H9 (cell line): ENCODE measurements at regions not wholly inside any gene's neighbourhood (a gene's known extent, or its start where the extent isn't known, plus 50 kb on each side); places are given as distances from the start of the nearest gene placed in this dataset.

Experiments
- DNase-seq: peaks from one replicate; pipeline ENCODE4 v3.0.0-alpha.2; 2017
- H2AFZ ChIP-seq: one replicate; pipeline ENCODE4 v1.6.1; 2013; ENCODE audit warnings: mild to moderate bottlenecking, low read length, control low read depth, moderate library complexity
- H2AK5ac ChIP-seq: 2 replicates; pipeline ENCODE4 v1.6.1; 2013; ENCODE audit warnings: low read length, control low read depth, mixed read lengths; ENCODE audit not compliant: insufficient read length
- H2BK120ac ChIP-seq: one replicate; pipeline ENCODE4 v1.6.1; 2013; ENCODE audit warnings: low read depth, mild to moderate bottlenecking, low read length, control low read depth, inconsistent platforms; ENCODE audit not compliant: poor library complexity, severe bottlenecking
- H2BK12ac ChIP-seq: 2 replicates; pipeline ENCODE4 v1.6.1; 2013; ENCODE audit warnings: low read length, control low read depth, mixed read lengths, low read depth; ENCODE audit not compliant: insufficient read length
- H2BK15ac ChIP-seq: 2 replicates; pipeline ENCODE4 v1.6.1; 2013; ENCODE audit warnings: low read depth, low read length, control low read depth
- H2BK20ac ChIP-seq: one replicate; pipeline ENCODE4 v1.6.1; 2013; ENCODE audit warnings: low read depth, mild to moderate bottlenecking, low read length, control low read depth, inconsistent platforms; ENCODE audit not compliant: poor library complexity, severe bottlenecking
- H2BK5ac ChIP-seq: 2 replicates; pipeline ENCODE4 v1.6.1; 2013; ENCODE audit warnings: low read length, control low read depth, mixed read lengths; ENCODE audit not compliant: insufficient read length
- H3K14ac ChIP-seq: 2 replicates; pipeline ENCODE4 v1.6.1; 2013; ENCODE audit warnings: low read length, control low read depth; ENCODE audit not compliant: insufficient read depth
- H3K18ac ChIP-seq: 2 replicates; pipeline ENCODE4 v1.6.1; 2013; ENCODE audit warnings: low read depth, mild to moderate bottlenecking, mixed read lengths, low read length, control low read depth; ENCODE audit not compliant: insufficient read length
- H3K23ac ChIP-seq: 2 replicates; pipeline ENCODE4 v1.6.1; 2013; ENCODE audit warnings: low read length, control low read depth, mixed read lengths, low read depth; ENCODE audit not compliant: insufficient read length
- H3K23me2 ChIP-seq: 2 replicates; pipeline ENCODE4 v1.6.1; 2013; ENCODE audit warnings: low read depth, mild to moderate bottlenecking, mixed read lengths, low read length, control low read depth; ENCODE audit not compliant: insufficient read length, poor library complexity, severe bottlenecking
- H3K27ac ChIP-seq: 2 replicates; pipeline ENCODE4 v1.5.1; 2013; ENCODE audit warnings: low read length, control low read depth, mixed read lengths, low read depth; ENCODE audit not compliant: insufficient read length
- H3K27me3 ChIP-seq: 2 replicates; pipeline ENCODE4 v1.6.1; 2013; ENCODE audit warnings: low read length, control low read depth, inconsistent platforms; ENCODE audit not compliant: insufficient read depth
- H3K4ac ChIP-seq: 2 replicates; pipeline ENCODE4 v1.6.1; 2013; ENCODE audit warnings: low read depth, mild to moderate bottlenecking, control low read depth, inconsistent platforms, low read length, moderate library complexity
- H3K4me1 ChIP-seq: 2 replicates; pipeline ENCODE4 v1.6.1; 2013; ENCODE audit warnings: low read length, control low read depth, inconsistent platforms; ENCODE audit not compliant: insufficient read depth
- H3K4me2 ChIP-seq: 2 replicates; pipeline ENCODE4 v1.6.1; 2013; ENCODE audit warnings: low read length, control low read depth, mixed read lengths; ENCODE audit not compliant: insufficient read length, insufficient read depth
- H3K56ac ChIP-seq: 2 replicates; pipeline ENCODE4 v1.6.1; 2013; ENCODE audit warnings: low read depth, mild to moderate bottlenecking, mixed read lengths, low read length, control low read depth; ENCODE audit not compliant: insufficient read length
- H3K79me1 ChIP-seq: 2 replicates; pipeline ENCODE4 v1.6.1; 2013; ENCODE audit warnings: low read depth, mild to moderate bottlenecking, moderate library complexity, low read length, control low read depth, inconsistent platforms; ENCODE audit not compliant: insufficient read depth, poor library complexity, severe bottlenecking
- H3K79me2 ChIP-seq: 2 replicates; pipeline ENCODE4 v1.6.1; 2013; ENCODE audit warnings: low read length, control low read depth, inconsistent platforms; ENCODE audit not compliant: insufficient read depth
- H3K9ac ChIP-seq: 2 replicates; pipeline ENCODE4 v1.6.1; 2013; ENCODE audit warnings: low read length, control low read depth, mixed read lengths; ENCODE audit not compliant: insufficient read length; ENCODE audit errors: extremely low read depth
- H3K9me3 ChIP-seq: one replicate; pipeline ENCODE4 v1.6.1; 2013; ENCODE audit warnings: low read depth, low read length, inconsistent platforms; ENCODE audit not compliant: control insufficient read depth
- H3T11ph ChIP-seq: one replicate; pipeline ENCODE4 v1.6.1; 2013; ENCODE audit warnings: mild to moderate bottlenecking, low read length, control low read depth, inconsistent platforms
- H4K20me1 ChIP-seq: one replicate; pipeline ENCODE4 v1.6.1; 2013; ENCODE audit not compliant: control insufficient read depth, insufficient read length, insufficient read depth
- H4K5ac ChIP-seq: 2 replicates; pipeline ENCODE4 v1.6.1; 2013; ENCODE audit warnings: low read depth, mild to moderate bottlenecking, mixed read lengths, low read length, control low read depth; ENCODE audit not compliant: insufficient read length
- H4K8ac ChIP-seq: replicated peaks from 2 replicates; pipeline ENCODE4 v1.6.1; 2013; ENCODE audit warnings: low read length, control low read depth, mixed read lengths, low read depth; ENCODE audit not compliant: insufficient read length
- H4K91ac ChIP-seq: 2 replicates; pipeline ENCODE4 v1.6.1; 2013; ENCODE audit warnings: low read depth, mild to moderate bottlenecking, moderate library complexity, mixed read lengths, low read length, control low read depth; ENCODE audit not compliant: insufficient read length
- H3K27ac Mint-ChIP-seq, 3 experiments: 2 replicates in 2 of 3; 3 replicates in 1 of 3; pipeline ENCODE4 v1.8.0; 2020 to 2021; ENCODE audit warnings: mixed read lengths in 3 of 3, mild to moderate bottlenecking in 1 of 3, moderate library complexity in 1 of 3
- H3K27me3 Mint-ChIP-seq: 2 replicates; pipeline ENCODE4 v1.8.0; 2021; ENCODE audit warnings: low read depth, mild to moderate bottlenecking, moderate library complexity, mixed read lengths
- H3K36me3 Mint-ChIP-seq, 3 experiments: 2 replicates in 2 of 3; 3 replicates in 1 of 3; pipeline ENCODE4 v1.8.0; 2020 to 2021; ENCODE audit warnings: low read depth in 3 of 3, mixed read lengths in 3 of 3; ENCODE audit not compliant: insufficient read depth in 1 of 3
- H3K4me1 Mint-ChIP-seq, 2 experiments: 2 replicates each; pipeline ENCODE4 v1.8.0; 2020; ENCODE audit warnings: mixed read lengths in 2 of 2
- H3K4me3 Mint-ChIP-seq, 2 experiments: 2 replicates in 1 of 2; 3 replicates in 1 of 2; pipeline ENCODE4 v1.8.0; 2020 to 2021; ENCODE audit warnings: mild to moderate bottlenecking in 2 of 2, mixed read lengths in 2 of 2, moderate library complexity in 1 of 2
- H3K9me3 Mint-ChIP-seq, 2 experiments: 2 replicates in 1 of 2; 3 replicates in 1 of 2; pipeline ENCODE4 v1.8.0; 2020; ENCODE audit warnings: mild to moderate bottlenecking in 2 of 2, mixed read lengths in 2 of 2, moderate library complexity in 1 of 2
- CTCF ChIP-seq: fragments of 200-600 bp; sonication (generic); conservative IDR thresholded peaks from 3 replicates; pipeline ENCODE4 v1.8.0; 2021; ENCODE audit warnings: antibody characterized with exemption, mild to moderate bottlenecking
- WGBS: extraction: QIAGEN DNeasy Blood & Tissue Kit; methylation state at CpG from one replicate; pipeline ENCODE4 v1.1.7; 2013; ENCODE audit warnings: missing lambda C conversion rate, low lambda C conversion rate, mixed read lengths; ENCODE audit not compliant: insufficient read length; ENCODE audit errors: extremely low coverage; 5-methylcytosine and 5-hydroxymethylcytosine counted together

GRCh38 chr18:6590326-6590725, 139.2 kb upstream of the ARHGAP28 start:
- TF ChIP-seq CTCF, result no peak
- no peaks in the 10 kb centered on the region for H3K27me3 ChIP-seq
- H2AFZ ChIP-seq, result no peak overlapping the region
- H3T11ph ChIP-seq, result no peak overlapping the region
- H3K36me3 Mint-ChIP-seq, result no peaks in the 10 kb centered on the region; a peak in 1 of 7 replicates
- no peak for DNase-seq
- H2BK20ac ChIP-seq, result no peak overlapping the region
- no peaks in the 10 kb centered on the region for H3K23me2 ChIP-seq
- no peak overlapping the region for H4K5ac ChIP-seq
- H4K20me1 ChIP-seq, result no peaks in the 10 kb centered on the region
- H3K14ac ChIP-seq, result no peak overlapping the region
- no peaks in the 10 kb centered on the region for H3K79me2 ChIP-seq
- H3K4me1 ChIP-seq, result no peaks in the 10 kb centered on the region
- no peak overlapping the region for H3K4ac ChIP-seq
- H4K91ac ChIP-seq, result no peak overlapping the region
- no peak overlapping the region for H2BK5ac ChIP-seq
- no peak overlapping the region for H3K27ac Mint-ChIP-seq
- no peak overlapping the region for H3K4me3 Mint-ChIP-seq
- no peak overlapping the region for H2BK120ac ChIP-seq
- no peak overlapping the region for H2BK12ac ChIP-seq
- H3K27me3 Mint-ChIP-seq, result no peaks in the 10 kb centered on the region; the same call in 1 of the 2 replicates
- peaks cover 0 to 2% of the 10 kb centered on the region in 2 experiments; a peak in 2 of 5 replicates for H3K9me3 Mint-ChIP-seq
- no peak overlapping the region for H2AK5ac ChIP-seq
- H2BK15ac ChIP-seq, result no peak overlapping the region
- no peak overlapping the region for H3K9ac ChIP-seq
- H3K18ac ChIP-seq, result no peak overlapping the region
- no peak overlapping the region for H3K23ac ChIP-seq
- WGBS, result no CpG with 5 or more reads among the region's 3 CpGs
- no peak overlapping the region for H4K8ac ChIP-seq
- no peak overlapping the region for H3K27ac ChIP-seq
- H3K4me1 Mint-ChIP-seq, result peaks cover 0 to 3% of the 10 kb centered on the region in 2 experiments; a peak in 2 of 4 replicates
- no peaks in the 10 kb centered on the region for H3K79me1 ChIP-seq
- H3K4me2 ChIP-seq, result no peak overlapping the region
- H3K9me3 ChIP-seq, result no peaks in the 10 kb centered on the region
- no peak overlapping the region for H3K56ac ChIP-seq
